CD4-positive, alpha-beta T cell (primary cell): ENCODE measurements at regions not wholly inside any gene's neighbourhood (a gene's known extent, or its start where the extent isn't known, plus 50 kb on each side); places are given as distances from the start of the nearest gene placed in this dataset.

Source experiments
- ATAC-seq: fragments of 200-7000 bp; cut with Tn5 transposase; one replicate; pipeline ENCODE4 v1.10.0; 2022; ENCODE audit warnings: mild to moderate bottlenecking; ENCODE audit not compliant: poor library complexity
- CTCF ChIA-PET: fragments of 350-600 bp; sonication (Branson Sonifier 250); formaldehyde crosslinking; loops from one replicate; lab custom pipeline; 2021; ENCODE audit warnings: antibody characterized with exemption, inconsistent platforms; lab: Charles Lee
- POLR2A ChIA-PET: fragments of 350-600 bp; sonication (Branson Sonifier 250); formaldehyde crosslinking; loops from one replicate; lab custom pipeline; 2021; ENCODE audit warnings: antibody characterized with exemption, inconsistent platforms; lab: Charles Lee
- DNase-seq, 14 experiments: peaks; one replicate each; pipeline ENCODE4 v3.0.0-alpha.2; 2013 to 2020; ENCODE audit warnings: mixed read lengths in 2 of 14
- H3K27ac ChIP-seq, 2 donors: one replicate each; pipeline versions ENCODE4 v1.5.1 to v1.7.0; 2013; ENCODE audit warnings: low read length in 2 of 2, low read depth in 1 of 2, mild to moderate bottlenecking in 1 of 2
- H3K27me3 ChIP-seq, 2 experiments: 1 replicate in 1 of 2; 2 replicates in 1 of 2; pipeline versions ENCODE4 v1.6.1 to v1.7.0; 2013; ENCODE audit warnings: low read length in 2 of 2, control low read depth in 1 of 2, mild to moderate bottlenecking in 1 of 2, moderate library complexity in 1 of 2; ENCODE audit not compliant: insufficient read depth in 2 of 2, control insufficient read depth in 1 of 2
- H3K36me3 ChIP-seq: one replicate; pipeline ENCODE4 v1.6.1; 2013; ENCODE audit warnings: low read length, control low read depth; ENCODE audit not compliant: insufficient read depth
- H3K4me1 ChIP-seq: one replicate; pipeline ENCODE4 v1.6.1; 2013; ENCODE audit warnings: low read length, control low read depth; ENCODE audit not compliant: insufficient read depth
- H3K4me3 ChIP-seq: one replicate; pipeline ENCODE4 v1.5.1; 2013; ENCODE audit warnings: mild to moderate bottlenecking, low read length, moderate library complexity
- H3K9me3 ChIP-seq, 2 experiments: 1 replicate in 1 of 2; 2 replicates in 1 of 2; pipeline versions ENCODE4 v1.6.1 to v1.7.0; 2013; ENCODE audit warnings: low read length in 2 of 2, mild to moderate bottlenecking in 2 of 2, control low read depth in 1 of 2, moderate library complexity in 1 of 2; ENCODE audit not compliant: control insufficient read depth in 1 of 2, insufficient read depth in 1 of 2
- H3K27ac Mint-ChIP-seq: one replicate; pipeline ENCODE4 v1.8.0; 2020; ENCODE audit warnings: mixed read lengths
- H3K27me3 Mint-ChIP-seq: one replicate; pipeline ENCODE4 v1.8.0; 2021; ENCODE audit warnings: mixed read lengths
- H3K36me3 Mint-ChIP-seq: one replicate; pipeline ENCODE4 v1.8.0; 2021; ENCODE audit warnings: low read depth, mixed read lengths
- H3K4me1 Mint-ChIP-seq: one replicate; pipeline ENCODE4 v1.8.0; 2021; ENCODE audit warnings: low read depth, mixed read lengths
- H3K4me3 Mint-ChIP-seq: one replicate; pipeline ENCODE4 v1.8.0; 2020; ENCODE audit warnings: mild to moderate bottlenecking, mixed read lengths
- H3K9me3 Mint-ChIP-seq: one replicate; pipeline ENCODE4 v1.8.0; 2020; ENCODE audit warnings: mixed read lengths
- intact Hi-C, 2 experiments: fragments of 100-400 bp; cut with DNase I in 1 of 2; cut with micrococcal nuclease in 1 of 2; formaldehyde crosslinking; loops; one replicate each; pipeline versions ENCODE4 v1.15.1 to v1.9.0; 2023 to 2025; cut with DNase I, micrococcal nuclease
- TF ChIP-seq, protein P1 (sequence below): fragments of 200-600 bp; IDR thresholded peaks from one replicate; pipeline ENCODE4 v1.8.0; 2022; ENCODE audit warnings: antibody characterized with exemption, mild to moderate bottlenecking

DNA sequence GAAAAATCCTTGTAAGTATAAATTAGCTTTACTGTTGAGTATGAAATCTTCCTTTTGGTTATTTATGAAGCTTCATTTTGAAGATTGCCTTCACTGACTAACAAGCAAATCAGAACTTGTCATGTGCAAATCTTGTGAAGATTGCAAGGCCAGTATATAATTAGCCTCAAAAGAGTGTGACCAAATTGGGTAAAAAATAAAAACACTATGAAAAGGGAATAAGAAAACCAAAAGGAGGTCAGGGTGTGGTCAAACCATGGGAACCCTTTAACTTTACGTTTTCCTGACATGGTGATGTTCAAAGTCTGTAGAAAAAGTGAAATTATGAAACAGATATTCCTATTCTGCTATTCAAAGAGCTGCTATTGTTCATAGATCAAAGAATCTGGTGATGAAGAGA lies 230.3 kb downstream of the BCAT1 start:
- Histone ChIP-seq H3K4me3 (no peak overlapping the region), H3K27ac (no peak overlapping the region), H3K9me3 (no peaks in the 10 kb centered on the region), H3K36me3 (no peaks in the 10 kb centered on the region), H3K27me3 (no peaks in the 10 kb centered on the region), H3K4me1 (no peaks in the 10 kb centered on the region)
- TF ChIP-seq, protein P1, sequence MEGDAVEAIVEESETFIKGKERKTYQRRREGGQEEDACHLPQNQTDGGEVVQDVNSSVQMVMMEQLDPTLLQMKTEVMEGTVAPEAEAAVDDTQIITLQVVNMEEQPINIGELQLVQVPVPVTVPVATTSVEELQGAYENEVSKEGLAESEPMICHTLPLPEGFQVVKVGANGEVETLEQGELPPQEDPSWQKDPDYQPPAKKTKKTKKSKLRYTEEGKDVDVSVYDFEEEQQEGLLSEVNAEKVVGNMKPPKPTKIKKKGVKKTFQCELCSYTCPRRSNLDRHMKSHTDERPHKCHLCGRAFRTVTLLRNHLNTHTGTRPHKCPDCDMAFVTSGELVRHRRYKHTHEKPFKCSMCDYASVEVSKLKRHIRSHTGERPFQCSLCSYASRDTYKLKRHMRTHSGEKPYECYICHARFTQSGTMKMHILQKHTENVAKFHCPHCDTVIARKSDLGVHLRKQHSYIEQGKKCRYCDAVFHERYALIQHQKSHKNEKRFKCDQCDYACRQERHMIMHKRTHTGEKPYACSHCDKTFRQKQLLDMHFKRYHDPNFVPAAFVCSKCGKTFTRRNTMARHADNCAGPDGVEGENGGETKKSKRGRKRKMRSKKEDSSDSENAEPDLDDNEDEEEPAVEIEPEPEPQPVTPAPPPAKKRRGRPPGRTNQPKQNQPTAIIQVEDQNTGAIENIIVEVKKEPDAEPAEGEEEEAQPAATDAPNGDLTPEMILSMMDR = no peak
- DNase-seq (no peak), ATAC-seq (no peak)
- Mint-ChIP-seq H3K27me3 (no peaks in the 10 kb centered on the region), H3K4me3 (no peak overlapping the region), H3K36me3 (no peaks in the 10 kb centered on the region), H3K4me1 (no peaks in the 10 kb centered on the region), H3K9me3 (no peaks in the 10 kb centered on the region), H3K27ac (no peak overlapping the region)
- ChIA-PET CTCF (no interaction called here), POLR2A (no interaction called here)
- intact Hi-C loops = no loop called here

DNA sequence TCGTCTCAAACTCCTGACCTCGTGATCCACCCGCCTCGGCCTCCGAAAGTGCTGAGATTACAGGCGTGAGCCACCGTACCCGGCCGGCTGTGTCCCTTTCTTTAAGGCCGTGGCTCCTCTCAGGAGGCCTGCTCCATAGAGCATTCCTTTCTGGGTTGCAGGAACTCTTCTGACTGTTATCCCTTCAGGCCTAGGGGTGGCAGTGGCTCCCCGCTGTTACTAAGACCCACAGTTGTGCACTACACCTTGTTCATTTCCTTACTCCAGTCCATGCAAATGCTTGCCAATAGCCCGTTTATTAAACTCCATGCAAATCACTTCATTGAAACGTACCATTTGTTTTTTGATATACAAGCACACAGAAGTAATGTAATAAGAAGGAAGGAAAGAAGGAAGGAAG lies 234.7 kb downstream of the BCAT1 start:
- POLR2A ChIA-PET = no interaction called here
- no peaks in the 10 kb centered on the region for H3K27me3 ChIP-seq
- Mint-ChIP-seq H3K4me3 (no peak overlapping the region), H3K27me3 (no peaks in the 10 kb centered on the region), H3K36me3 (no peaks in the 10 kb centered on the region), H3K4me1 (no peaks in the 10 kb centered on the region), H3K27ac (no peak overlapping the region), H3K9me3 (no peaks in the 10 kb centered on the region)
- no peak for ATAC-seq
- no peak for DNase-seq
- CTCF ChIA-PET = no interaction called here
- intact Hi-C loops = no loop called here
- no peaks in the 10 kb centered on the region for H3K4me1 ChIP-seq
- TF ChIP-seq, protein P1 = no peak
- H3K36me3 ChIP-seq = no peaks in the 10 kb centered on the region
- H3K27ac ChIP-seq = no peak overlapping the region
- no peaks in the 10 kb centered on the region for H3K9me3 ChIP-seq
- H3K4me3 ChIP-seq = no peak overlapping the region

DNA sequence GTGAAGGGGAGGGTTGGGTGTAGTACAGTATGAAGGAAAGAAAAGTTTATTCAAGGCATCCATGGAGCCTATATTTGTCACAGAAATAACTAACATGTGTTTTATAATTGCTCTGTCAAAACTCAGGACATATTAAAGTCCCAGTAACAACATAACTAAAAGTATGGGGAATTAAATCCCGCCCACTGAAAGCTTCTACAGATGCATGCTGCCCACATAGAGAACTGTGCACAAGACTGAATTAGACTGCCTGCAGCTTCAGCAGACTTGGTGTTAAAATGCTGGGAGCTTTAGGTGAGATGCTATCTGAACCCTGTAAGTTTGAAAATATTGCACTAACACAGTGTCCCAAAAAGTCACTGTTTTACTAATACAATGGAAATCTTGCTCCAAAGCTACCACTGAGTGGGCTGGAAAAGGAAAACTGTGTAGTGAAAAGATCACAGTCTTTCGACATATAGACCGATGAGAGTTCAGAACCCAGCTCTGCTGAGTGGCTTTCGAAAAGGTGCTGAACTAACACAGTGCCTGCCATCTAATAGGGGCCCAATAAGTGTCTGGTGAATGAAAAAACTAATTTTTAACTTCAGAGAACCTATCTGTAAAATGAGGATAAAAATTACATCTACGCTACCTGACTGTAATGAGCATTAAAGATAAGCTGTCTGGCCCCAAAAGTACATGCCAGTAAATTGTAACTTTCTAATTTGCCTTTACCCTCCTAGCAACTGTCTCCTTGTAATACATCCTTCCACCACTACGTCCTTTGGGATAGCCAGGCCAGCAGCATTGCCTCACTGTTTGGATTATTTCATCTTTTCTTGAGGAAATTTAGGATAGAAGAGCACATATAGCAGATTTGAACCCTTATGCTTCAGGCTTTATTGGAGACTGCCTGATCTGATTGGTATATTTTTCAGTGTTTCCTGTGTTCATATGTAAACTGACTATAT lies 237.6 kb downstream of the BCAT1 start:
- Mint-ChIP-seq H3K27me3 (no peaks in the 10 kb centered on the region), H3K4me3 (no peak overlapping the region), H3K27ac (no peak overlapping the region), H3K36me3 (no peaks in the 10 kb centered on the region), H3K4me1 (no peaks in the 10 kb centered on the region), H3K9me3 (no peaks in the 10 kb centered on the region)
- ChIA-PET CTCF (no interaction called here), POLR2A (no interaction called here)
- Histone ChIP-seq H3K4me3 (no peak overlapping the region), H3K27me3 (no peaks in the 10 kb centered on the region), H3K4me1 (no peaks in the 10 kb centered on the region), H3K9me3 (no peaks in the 10 kb centered on the region), H3K27ac (no peak overlapping the region), H3K36me3 (no peaks in the 10 kb centered on the region)
- no peak for DNase-seq
- ATAC-seq = no peak
- intact Hi-C loops = no loop called here
- TF ChIP-seq, protein P1 = no peak
